ENCODE measurements at regions not wholly inside any gene's neighbourhood (a gene's known extent, or its start where the extent isn't known, plus 50 kb on each side); places are given as distances from the start of the nearest gene placed in this dataset.

DNA sequence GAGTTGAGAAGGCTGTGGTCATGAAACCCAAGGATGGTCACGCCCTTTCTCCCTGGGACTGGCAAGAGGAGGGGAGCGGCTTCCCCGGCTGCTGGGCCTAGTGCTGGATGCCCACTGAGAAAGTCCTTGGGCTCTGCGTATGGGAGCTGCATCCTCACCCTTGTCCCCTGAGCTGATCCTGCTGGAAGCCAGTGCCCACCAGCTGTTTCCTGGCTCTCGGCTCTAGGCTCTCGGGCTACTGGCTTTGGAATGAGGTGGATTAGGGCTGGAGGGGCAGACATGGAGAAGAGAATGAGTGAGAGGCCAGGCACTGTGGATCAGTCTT lies 149.3 kb upstream of the PPP1R26 start:
- Histone ChIP-seq H3K79me2 (ENCODE audit: control insufficient read depth, insufficient read depth, low read length) (no peaks in the 10 kb centered on the region), H3K9me3 (ENCODE audit: control insufficient read depth, low read depth, low read length) (peaks cover 6% of the 10 kb centered on the region), H3K36me3 (ENCODE audit: control insufficient read depth in 2 of 2, extremely low read depth in 1 of 2, insufficient read depth in 2 of 2, low read length in 2 of 2) (no peaks in the 10 kb centered on the region), H4K20me1 (ENCODE audit: control insufficient read depth, extremely low read depth, insufficient read depth, low read length) (no peaks in the 10 kb centered on the region), H3K9me1 (ENCODE audit: control insufficient read depth, extremely low read depth, insufficient read depth, low read length) (no peaks in the 10 kb centered on the region), H2AFZ (ENCODE audit: control insufficient read depth, low read length) (no peak overlapping the region), H3K9ac (ENCODE audit: control insufficient read depth, extremely low read depth, insufficient read depth, low read length) (no peak overlapping the region), H3K27me3 (ENCODE audit: control insufficient read depth, extremely low read depth, insufficient read depth, low read length) (no peaks in the 10 kb centered on the region), H3K4me1 (ENCODE audit: control insufficient read depth, extremely low read depth, insufficient read depth, low read length) (no peaks in the 10 kb centered on the region), H3K4me2 (ENCODE audit: control insufficient read depth, extremely low read depth, insufficient read depth, low read depth, low read length) (no peak overlapping the region), H3K27ac (ENCODE audit: control insufficient read depth, insufficient read depth, low read length) (no peak overlapping the region), H3K4me3 (ENCODE audit: control insufficient read depth in 2 of 3, extremely low read depth in 1 of 3, insufficient read depth in 2 of 3, low read depth in 1 of 3, low read length in 3 of 3) (no peak overlapping the region)
- dilution Hi-C loops (cut with MboI; ENCODE audit: extremely low pct_ligation_motif_present, low sequenced_read_pairs), result no loop called here
- no peak for DNase-seq (ENCODE audit: low read depth, low spot score)
- TF ChIP-seq, protein P1, sequence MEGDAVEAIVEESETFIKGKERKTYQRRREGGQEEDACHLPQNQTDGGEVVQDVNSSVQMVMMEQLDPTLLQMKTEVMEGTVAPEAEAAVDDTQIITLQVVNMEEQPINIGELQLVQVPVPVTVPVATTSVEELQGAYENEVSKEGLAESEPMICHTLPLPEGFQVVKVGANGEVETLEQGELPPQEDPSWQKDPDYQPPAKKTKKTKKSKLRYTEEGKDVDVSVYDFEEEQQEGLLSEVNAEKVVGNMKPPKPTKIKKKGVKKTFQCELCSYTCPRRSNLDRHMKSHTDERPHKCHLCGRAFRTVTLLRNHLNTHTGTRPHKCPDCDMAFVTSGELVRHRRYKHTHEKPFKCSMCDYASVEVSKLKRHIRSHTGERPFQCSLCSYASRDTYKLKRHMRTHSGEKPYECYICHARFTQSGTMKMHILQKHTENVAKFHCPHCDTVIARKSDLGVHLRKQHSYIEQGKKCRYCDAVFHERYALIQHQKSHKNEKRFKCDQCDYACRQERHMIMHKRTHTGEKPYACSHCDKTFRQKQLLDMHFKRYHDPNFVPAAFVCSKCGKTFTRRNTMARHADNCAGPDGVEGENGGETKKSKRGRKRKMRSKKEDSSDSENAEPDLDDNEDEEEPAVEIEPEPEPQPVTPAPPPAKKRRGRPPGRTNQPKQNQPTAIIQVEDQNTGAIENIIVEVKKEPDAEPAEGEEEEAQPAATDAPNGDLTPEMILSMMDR (optimal IDR thresholded peaks at IDR 0.05 in 1 of 3, IDR thresholded peaks at IDR 0.05 in 1 of 3, conservative IDR thresholded peaks at IDR 0.05 in 1 of 3; ENCODE audit: extremely low read depth in 1 of 3, insufficient read depth in 2 of 3, low read length in 3 of 3), result no peak
- no peak for TF ChIP-seq EZH2 (IDR thresholded peaks at IDR 0.05; ENCODE audit: low read length)
- FAIRE-seq, result no peak

DNA sequence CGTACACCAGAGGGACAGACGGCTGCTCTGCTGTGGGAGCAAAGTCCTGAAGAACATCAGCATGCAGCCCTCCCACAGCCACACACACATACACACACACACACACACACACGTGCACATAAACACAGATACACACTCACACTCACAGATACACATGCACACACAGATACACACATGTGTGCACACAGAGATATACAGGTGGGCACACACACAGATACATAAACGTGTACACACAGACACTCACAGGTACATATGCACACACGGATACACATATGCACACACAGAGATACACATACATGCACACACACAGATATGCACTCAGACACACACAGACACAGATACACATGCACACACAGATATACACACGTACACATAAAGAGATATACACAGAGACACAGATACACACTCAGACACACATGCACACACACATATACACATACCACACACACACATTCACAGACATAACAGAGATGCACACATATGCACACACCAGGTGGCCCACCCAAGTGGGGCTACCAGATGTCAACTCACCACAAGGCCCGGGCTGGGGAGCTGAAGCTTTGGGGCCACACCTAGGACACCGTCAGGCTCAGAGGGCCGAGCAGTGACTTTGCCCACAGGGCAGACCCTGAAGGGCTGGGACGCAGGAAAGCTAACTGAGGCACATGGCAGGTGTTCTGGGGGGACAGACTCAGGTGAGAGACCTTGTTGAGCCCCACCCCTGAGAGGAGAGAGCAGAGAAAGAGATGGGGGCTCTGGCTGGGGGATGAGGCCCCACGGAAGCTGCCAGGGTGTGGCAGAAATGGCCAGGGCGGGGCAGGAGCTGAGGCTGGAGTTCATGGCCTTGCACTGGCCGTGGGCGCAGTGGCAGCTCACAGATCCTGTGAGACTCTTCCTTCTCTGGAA lies 148.6 kb upstream of the PPP1R26 start:
- no peak for FAIRE-seq

More for the DNA sequence above, 148.6 kb upstream of the PPP1R26 start:
- Histone ChIP-seq H3K36me3 (ENCODE audit: control insufficient read depth in 2 of 2, extremely low read depth in 1 of 2, insufficient read depth in 2 of 2, low read length in 2 of 2) (no peaks in the 10 kb centered on the region), H3K9ac (ENCODE audit: control insufficient read depth, extremely low read depth, insufficient read depth, low read length) (no peak overlapping the region), H3K4me2 (ENCODE audit: control insufficient read depth, extremely low read depth, insufficient read depth, low read depth, low read length) (no peak overlapping the region), H3K4me3 (ENCODE audit: control insufficient read depth in 2 of 3, extremely low read depth in 1 of 3, insufficient read depth in 2 of 3, low read depth in 1 of 3, low read length in 3 of 3) (no peak overlapping the region), H3K9me1 (ENCODE audit: control insufficient read depth, extremely low read depth, insufficient read depth, low read length) (no peaks in the 10 kb centered on the region), H3K79me2 (ENCODE audit: control insufficient read depth, insufficient read depth, low read length) (no peaks in the 10 kb centered on the region), H3K27me3 (ENCODE audit: control insufficient read depth, extremely low read depth, insufficient read depth, low read length) (no peaks in the 10 kb centered on the region), H2AFZ (ENCODE audit: control insufficient read depth, low read length) (no peak overlapping the region), H4K20me1 (ENCODE audit: control insufficient read depth, extremely low read depth, insufficient read depth, low read length) (no peaks in the 10 kb centered on the region), H3K27ac (ENCODE audit: control insufficient read depth, insufficient read depth, low read length) (no peak overlapping the region), H3K4me1 (ENCODE audit: control insufficient read depth, extremely low read depth, insufficient read depth, low read length) (no peaks in the 10 kb centered on the region), H3K9me3 (ENCODE audit: control insufficient read depth, low read depth, low read length) (peaks cover 4% of the 10 kb centered on the region)
- dilution Hi-C loops (cut with MboI; ENCODE audit: extremely low pct_ligation_motif_present, low sequenced_read_pairs), result no loop called here
- DNase-seq (ENCODE audit: low read depth, low spot score), result no peak
- TF ChIP-seq, protein P1 (optimal IDR thresholded peaks at IDR 0.05 in 1 of 3, IDR thresholded peaks at IDR 0.05 in 1 of 3, conservative IDR thresholded peaks at IDR 0.05 in 1 of 3; ENCODE audit: extremely low read depth in 1 of 3, insufficient read depth in 2 of 3, low read length in 3 of 3), result no peak
- TF ChIP-seq EZH2 (IDR thresholded peaks at IDR 0.05; ENCODE audit: low read length), result no peak

All from keratinocyte (primary cell).